OCI-LY7 (cell line): ENCODE measurements at regions not wholly inside any gene's neighbourhood (a gene's known extent, or its start where the extent isn't known, plus 50 kb on each side); places are given as distances from the start of the nearest gene placed in this dataset.

ENCODE experiments used
- EZH2phosphoT487 ChIP-seq: fragments of 200-600 bp; sonication (generic); IDR thresholded peaks from 2 replicates; pipeline ENCODE4 v1.6.1; 2018; ENCODE audit warnings: low read depth, borderline replicate concordance, mild to moderate bottlenecking, mixed run types, antibody characterized with exemption, low read length, moderate library complexity, mixed read lengths
- TF ChIP-seq, protein P1 (sequence below): fragments of 200-600 bp; sonication (generic); conservative IDR thresholded peaks from 2 replicates; pipeline ENCODE4 v1.5.1; 2014; ENCODE audit warnings: mild to moderate bottlenecking, antibody characterized with exemption, low read length, moderate library complexity, mixed read lengths

GRCh38 chr16:17001471-17001870, 469.3 kb downstream of the XYLT1 start:
- TF ChIP-seq, protein P1, sequence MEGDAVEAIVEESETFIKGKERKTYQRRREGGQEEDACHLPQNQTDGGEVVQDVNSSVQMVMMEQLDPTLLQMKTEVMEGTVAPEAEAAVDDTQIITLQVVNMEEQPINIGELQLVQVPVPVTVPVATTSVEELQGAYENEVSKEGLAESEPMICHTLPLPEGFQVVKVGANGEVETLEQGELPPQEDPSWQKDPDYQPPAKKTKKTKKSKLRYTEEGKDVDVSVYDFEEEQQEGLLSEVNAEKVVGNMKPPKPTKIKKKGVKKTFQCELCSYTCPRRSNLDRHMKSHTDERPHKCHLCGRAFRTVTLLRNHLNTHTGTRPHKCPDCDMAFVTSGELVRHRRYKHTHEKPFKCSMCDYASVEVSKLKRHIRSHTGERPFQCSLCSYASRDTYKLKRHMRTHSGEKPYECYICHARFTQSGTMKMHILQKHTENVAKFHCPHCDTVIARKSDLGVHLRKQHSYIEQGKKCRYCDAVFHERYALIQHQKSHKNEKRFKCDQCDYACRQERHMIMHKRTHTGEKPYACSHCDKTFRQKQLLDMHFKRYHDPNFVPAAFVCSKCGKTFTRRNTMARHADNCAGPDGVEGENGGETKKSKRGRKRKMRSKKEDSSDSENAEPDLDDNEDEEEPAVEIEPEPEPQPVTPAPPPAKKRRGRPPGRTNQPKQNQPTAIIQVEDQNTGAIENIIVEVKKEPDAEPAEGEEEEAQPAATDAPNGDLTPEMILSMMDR: no peak
- TF ChIP-seq EZH2phosphoT487: no peak
